CD4-positive, alpha-beta T cell treated with Interleukin-4 for 4 hours (primary cell): ENCODE measurements at regions not wholly inside any gene's neighbourhood (a gene's known extent, or its start where the extent isn't known, plus 50 kb on each side); places are given as distances from the start of the nearest gene placed in this dataset.

Source experiments
- DNase-seq: peaks from one replicate; pipeline ENCODE4 v3.0.0-alpha.2; 2020

GRCh38 chr20:39795401-39796272, 833.5 kb downstream of the DHX35 start:
- no peak for DNase-seq

DNA sequence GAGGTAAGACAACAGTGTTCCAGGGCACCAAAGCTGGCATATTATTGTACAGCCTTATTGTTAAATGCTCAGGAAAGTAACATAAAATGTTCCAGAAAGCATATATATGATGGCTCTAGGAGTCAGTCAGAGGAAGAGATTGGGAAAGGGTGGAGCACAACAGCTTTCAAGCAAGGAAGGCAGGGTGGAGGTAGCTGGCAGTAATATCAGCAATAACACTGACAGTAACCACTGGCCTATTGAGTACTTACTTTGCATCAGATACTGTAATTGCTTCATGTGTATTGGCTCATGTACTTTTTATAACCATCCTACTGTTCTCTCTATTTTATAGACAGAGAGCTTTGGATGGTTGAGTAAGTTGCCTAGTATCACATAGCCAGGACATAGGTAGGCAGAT, 830.2 kb downstream of the DHX35 start:
- no peak for DNase-seq

GRCh38 chr20:39789411-39789810, 827.3 kb downstream of the DHX35 start:
- DNase-seq, result no peak

GRCh38 chr20:39785252-39785917, 823.2 kb downstream of the DHX35 start:
- no peak for DNase-seq

DNA sequence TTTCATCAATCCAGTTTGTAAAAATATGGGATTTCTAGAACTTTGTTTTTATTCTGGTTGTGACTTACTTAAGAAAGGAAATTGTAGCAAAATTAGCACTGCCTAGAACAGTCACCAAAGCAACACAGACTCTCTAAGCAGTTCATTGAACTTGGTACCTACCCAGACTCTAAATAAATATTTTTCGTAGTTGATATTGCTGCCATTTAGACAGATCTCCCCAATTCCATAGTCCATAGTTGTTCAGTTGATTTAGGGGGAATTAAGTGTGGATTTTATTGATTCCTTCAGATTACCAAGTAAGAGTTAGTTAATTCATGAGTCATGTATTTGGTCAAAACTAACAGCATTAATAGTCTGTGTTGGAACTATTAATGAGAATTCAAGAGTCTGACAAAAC, 822.5 kb downstream of the DHX35 start:
- DNase-seq, result no peak

DNA sequence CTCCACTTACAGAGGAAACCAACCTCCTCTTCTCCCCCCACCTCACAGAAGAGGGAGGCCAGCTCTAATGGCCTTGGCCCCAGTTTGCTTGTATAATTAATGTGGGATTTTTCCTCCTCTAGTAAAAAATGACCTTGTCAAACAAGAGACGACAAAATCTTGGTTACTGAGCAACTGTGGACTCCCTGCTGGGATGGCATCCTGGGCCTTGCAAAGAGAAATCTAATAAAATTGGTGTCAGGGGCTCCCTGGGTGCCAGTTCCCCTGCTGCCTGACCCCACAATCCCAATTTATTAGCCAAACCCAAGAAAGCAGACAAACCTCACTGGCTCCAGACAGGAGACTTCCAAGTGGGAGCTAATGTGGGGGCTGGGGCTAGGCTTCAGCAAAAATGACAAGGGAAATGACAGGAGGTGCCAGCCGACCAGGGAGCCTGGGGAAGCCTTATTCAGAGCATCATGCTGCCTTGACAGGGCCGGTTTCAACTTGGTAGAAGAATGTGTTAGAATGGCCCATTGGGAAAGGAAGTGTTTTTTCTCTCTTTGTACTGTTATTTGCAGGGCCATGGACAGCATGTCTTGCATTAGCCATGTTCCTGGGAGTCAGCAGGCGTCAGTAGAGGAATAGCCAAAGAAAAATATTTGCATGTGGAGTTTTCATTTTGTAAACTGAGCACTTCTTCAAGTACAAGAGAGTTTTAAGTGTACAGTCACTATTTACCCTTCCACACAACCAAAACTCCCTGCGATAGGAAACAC, 816.9 kb downstream of the DHX35 start:
- DNase-seq, result no peak

- DNase-seq, result no peak
Measured at GRCh38 chr20:39778431-39778830, 816.3 kb downstream of the DHX35 start.

DNA sequence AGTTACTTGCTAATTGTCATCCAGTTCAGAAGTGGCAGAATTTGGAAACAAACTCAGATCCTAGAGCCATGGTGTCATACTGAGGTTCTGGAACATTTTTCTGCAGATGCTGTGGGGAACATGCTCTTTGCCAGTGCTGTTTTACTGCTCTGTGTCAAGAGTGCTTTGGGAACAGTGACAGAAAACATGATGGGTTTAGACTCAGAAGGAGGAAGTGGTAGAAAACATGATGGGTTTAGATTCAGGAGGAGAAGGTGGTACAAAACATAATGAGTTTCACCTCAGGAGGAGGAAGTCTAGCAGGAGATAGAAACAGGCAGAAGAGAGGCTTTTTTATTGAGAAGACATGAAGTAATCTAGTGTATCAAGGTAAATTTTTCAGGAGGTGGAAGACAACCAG, 815.5 kb downstream of the DHX35 start:
- DNase-seq, result no peak

DNA sequence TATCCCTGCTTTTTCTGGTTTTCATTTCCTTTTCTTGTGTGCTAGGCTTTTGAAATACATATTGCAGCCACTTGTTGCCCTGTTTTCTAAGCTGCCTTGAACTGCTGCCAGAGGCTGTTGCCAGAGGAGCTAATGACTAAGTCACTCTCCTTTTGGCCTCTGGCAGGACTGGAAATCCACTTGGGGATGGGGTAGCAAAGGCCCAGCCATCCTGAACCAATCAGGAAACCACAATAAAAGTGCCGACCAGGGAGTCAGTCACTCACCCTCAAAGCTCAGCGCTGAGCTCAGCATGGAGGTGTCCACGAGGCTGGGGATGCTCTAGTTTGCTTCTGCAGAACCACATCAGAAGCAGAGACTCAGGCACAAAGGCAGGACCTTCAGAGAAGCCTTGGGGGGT, 813.0 kb downstream of the DHX35 start:
- DNase-seq, result no peak

DNA sequence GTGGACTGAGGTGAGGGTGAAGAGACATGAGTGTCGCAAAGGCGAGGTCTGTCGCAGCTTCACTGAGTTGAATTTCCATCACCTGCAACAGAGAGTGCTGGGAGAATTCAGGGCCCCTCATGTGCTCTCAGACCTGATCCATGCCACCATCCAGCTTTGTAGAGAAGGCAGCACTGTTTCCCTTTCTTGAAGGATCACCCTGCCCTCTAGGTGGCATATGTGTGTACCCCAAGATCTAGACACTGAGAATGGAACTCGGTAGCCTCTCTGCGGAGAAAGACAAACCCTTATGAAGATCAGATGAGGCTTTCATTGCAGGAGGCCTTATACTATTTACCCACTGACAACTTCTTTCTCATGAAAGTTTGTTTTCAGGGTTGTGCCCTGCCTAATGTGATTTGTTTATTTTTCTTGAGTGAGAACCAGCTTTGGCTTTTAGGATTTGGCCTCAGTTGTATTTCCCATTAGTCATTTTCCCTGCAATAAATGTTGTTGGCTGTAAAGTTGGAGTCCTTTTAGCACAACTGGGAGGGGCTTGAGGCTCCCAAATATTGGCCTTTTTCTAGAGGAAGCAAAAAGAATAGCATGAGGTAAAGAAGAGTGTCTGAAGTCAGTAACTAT, 811.3 kb downstream of the DHX35 start:
- DNase-seq, result no peak

- DNase-seq, result no peak
Measured at GRCh38 chr20:39767352-39767751, 805.2 kb downstream of the DHX35 start.

DNA sequence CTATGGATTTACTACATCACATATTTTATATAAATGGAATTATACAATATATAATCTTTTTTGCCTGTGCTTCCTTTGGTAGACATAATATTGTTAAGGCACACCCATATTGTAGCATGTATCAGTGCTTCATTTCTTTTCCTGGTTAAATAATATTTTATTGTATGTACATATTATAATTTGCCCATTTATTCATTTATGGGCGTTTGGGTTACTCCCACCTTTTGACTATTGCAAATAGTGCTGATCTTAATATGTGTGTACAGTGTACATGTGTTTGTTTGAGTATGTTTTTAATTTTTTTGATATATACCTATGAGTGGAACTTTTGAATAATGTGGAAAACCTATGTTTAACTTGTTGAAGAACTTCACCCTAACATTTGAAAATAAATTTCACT, 804.2 kb downstream of the DHX35 start:
- no peak for DNase-seq

DNA sequence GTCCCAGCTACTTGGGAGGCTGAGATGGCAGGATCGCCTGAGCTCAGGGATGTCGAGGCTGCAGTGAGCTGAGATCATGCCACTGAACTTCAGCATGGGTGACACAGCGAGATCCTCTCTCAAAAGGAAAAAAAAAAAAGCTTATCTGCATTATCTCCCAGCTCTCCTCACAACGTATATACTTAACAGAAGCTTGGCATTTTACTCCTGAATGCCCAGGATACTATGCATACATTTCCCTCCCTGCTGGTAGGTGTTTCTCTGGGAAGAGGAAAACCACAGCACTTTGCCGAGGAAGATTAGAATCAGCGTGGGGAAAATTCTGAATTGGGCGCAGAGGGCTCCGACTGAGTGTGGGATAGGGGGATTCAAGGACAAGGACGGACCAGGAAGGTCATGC, 800.6 kb downstream of the DHX35 start:
- no peak for DNase-seq

DNA sequence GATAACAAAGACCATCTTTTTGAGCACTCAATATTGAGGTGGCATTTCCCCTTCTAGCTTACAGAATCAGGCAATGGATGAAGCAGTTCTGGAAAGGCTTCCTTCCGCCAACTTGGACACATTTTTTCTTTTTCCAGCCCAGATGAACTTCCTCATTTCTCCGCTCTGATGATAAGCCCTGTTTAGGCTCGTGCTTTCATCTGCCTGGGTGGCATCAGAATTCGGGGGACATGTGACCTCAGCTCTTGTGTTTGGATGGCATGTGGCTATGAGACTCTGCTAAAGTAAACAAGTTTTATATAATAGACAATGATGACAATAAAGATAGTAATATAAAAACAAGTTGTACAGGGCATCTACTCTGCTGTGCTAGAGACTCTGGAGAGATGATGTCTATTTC, 796.7 kb downstream of the DHX35 start:
- DNase-seq, result no peak

- DNase-seq, result no peak
Measured at GRCh38 chr20:39756828-39757227, 794.7 kb downstream of the DHX35 start.

- DNase-seq, result no peak
Measured at GRCh38 chr20:39756369-39756768, 794.2 kb downstream of the DHX35 start.

DNA sequence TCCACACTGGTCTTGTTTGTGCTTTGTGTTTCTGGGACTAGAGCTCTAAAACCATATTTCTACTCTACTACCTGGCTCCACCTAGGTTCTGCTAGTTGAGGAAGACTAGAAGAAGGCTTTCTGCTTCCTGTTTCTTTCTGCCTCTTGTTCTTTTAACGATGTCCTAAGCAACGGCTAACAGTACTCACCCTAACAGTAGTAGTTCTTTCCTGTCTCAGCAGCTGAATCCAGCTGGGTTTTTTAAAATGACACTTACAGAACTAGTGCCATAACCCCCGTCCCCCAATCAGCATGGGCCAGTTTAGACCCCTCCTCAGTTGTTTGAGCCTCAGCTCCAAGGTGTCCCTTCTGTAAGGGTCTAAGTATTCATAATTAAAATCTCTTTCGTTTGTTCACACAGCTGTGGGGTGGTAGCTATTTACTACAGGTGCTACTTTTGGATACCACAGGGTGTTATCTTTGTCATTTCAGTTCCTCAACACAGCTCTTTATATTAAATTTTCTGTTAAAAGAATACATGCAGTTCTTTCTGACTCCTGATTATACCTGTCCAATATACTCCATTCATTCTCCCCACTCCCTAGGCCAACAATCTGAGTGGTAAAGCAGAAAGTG, 790.2 kb downstream of the DHX35 start:
- no peak for DNase-seq

DNA sequence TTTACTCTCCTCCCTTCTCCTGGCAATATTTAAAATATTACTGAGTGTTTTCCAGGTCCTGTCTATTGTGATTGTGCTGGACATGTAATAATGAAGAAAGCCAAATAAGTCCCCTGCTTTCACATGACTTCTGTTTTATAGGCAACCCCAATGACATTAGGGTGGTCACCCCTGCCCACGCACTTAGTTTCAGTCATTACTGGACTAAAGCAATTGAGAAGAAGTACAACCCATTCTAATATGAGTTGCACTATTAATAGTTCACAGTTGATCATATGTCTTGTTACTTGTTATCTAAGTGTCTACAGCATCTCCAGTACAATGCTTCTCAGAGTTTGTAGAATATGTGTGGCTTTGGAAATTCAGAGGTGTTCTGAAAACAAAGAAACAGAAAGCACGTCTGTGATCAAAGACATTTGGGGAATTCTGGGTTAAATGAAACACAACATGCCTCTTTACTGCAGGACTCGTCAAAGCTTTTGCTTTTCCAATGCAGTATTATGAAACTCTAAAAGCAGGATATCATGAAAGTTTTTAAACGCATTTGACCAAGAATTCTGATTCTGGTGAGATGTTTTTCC, 789.5 kb downstream of the DHX35 start:
- no peak for DNase-seq

DNA sequence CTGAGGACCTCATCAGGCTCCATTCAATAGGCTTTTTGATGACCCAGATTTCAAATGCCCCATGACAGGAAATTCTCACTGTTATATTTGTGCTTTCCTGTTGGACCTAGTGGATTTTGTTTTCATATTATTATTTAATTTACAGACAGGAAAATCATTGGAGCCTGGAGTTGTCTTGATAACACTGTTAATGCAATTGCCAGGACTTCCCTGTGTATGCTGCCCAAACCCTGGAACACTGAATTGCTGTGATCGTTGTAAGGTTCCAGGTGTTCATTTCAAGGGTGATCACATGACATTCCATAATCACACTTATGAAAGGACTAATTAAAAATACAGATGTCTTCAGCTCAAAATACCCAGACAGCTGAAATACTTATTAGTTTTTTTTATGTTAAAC, 783.2 kb downstream of the DHX35 start:
- no peak for DNase-seq

DNA sequence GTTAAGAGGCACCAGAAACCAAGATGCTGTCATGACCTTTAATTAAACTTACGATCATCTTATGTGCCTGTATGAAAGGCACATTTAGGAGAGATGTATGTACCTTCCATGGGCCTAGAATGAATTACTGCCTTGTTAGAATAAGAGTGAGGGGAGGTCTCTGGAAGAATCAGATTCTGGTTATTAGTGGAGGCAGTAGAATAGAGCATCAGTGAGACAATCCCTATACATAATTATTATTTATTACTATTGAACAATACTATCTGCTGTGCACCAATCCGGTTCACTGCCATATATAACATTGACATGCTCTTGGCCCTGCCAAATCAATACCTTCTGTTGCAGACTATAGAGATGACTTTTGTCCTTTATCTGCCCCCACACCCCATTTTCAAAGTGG, 776.5 kb downstream of the DHX35 start:
- DNase-seq, result no peak

DNA sequence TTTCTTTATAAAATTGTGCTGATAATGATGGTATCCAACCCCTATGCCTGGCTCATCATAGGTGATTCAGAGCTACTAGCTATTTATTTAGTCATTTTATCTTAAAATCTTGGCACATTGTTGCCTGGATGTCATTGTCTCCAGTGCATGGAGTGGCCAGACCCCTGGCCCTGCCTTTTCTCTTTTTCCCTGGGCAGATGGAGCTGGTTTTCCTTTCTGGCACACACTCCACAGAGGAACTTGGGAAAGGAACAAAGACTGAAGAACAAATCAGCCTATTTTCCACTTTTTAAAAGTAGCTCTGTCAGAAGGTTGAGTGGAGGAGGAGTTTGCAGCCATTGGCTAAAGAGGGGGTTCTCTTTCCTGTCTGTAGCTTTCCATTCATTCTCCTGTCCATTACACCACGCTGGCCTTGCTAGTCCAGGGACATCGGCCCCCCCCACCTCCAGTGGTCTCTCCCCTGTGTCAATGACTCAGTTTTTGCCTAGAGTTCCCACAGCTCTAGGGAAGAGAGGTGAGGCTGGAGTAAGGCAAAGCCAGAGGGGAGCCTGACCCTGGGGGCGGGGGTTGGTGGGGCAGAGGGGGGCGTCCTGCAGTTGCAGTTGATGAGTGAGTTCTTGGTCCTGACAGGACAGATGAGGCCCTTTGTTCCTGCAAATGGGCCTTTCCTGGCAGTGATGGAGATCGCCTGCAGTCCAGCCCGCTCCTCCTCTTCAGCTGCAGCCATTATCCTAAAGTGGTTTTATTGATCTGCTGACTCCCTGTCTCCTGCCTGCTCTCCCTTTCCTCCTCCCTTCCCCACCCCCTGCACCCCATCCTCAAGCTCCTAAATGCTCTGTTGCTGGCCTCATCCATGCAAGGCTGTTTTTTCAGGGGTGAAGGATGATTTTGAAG, 774.5 kb downstream of the DHX35 start:
- no peak for DNase-seq
